K562 (cell line): ENCODE measurements at regions not wholly inside any gene's neighbourhood (a gene's known extent, or its start where the extent isn't known, plus 50 kb on each side); places are given as distances from the start of the nearest gene placed in this dataset.

ENCODE experiments used
- ATAC-seq: fragments of 200-7000 bp; cut with Tn5 transposase; 3 replicates; pipeline ENCODE4 v1.9.1; 2020; ENCODE audit warnings: moderate library complexity
- BruUV-seq: library from RNA; stranded (reverse); fragments of 400-500 nt; replicated peaks from 2 replicates; lab custom pipeline; 2021; lab: Mats Ljungman, UMichigan
- CTCF ChIA-PET: fragments of 300-600 bp; formaldehyde crosslinking; extraction: SDS; loops from one replicate; lab custom pipeline; 2021; ENCODE audit warnings: low intra/inter-chr PET ratio; lab: Yijun Ruan, JAX
- POLR2A ChIA-PET: fragments of 300-600, 350-650 bp; sonication (Branson Sonifier 250); formaldehyde crosslinking; extraction: SDS; loops from one replicate; lab custom pipeline; 2021; ENCODE audit warnings: antibody characterized with exemption, inconsistent platforms; lab: Yijun Ruan, JAX
- DNase-seq, 4 experiments: peaks; one replicate each; pipeline versions ENCODE4 v3.0.0 to v3.0.0-alpha.2; 2011 to 2018; ENCODE audit warnings: low spot score in 3 of 4, mixed read lengths in 3 of 4; ENCODE audit errors: extremely low read depth in 1 of 4
- FAIRE-seq: peaks from 2 replicates; lab custom pipeline; 2011; peaks lifted over from hg19 to GRCh38; lab: Jason Lieb, UNC
- H2AFZ ChIP-seq: 2 replicates; pipeline ENCODE4 v1.6.0; 2011; ENCODE audit warnings: low read depth, low read length, control low read depth, inconsistent platforms
- H3K27ac ChIP-seq: fragments of 200-600 bp; 3 replicates; pipeline ENCODE4 v1.8.0; 2011; ENCODE audit warnings: low read depth, mild to moderate bottlenecking, control low read depth, inconsistent platforms, low read length, moderate library complexity, mixed read lengths; ENCODE audit errors: extremely low read depth
- H3K27me3 ChIP-seq, 2 experiments: fragments of 300-600 bp in 1 of 2; 2 replicates in 1 of 2; 3 replicates in 1 of 2; pipeline versions ENCODE4 v1.6.0 to v1.8.0; 2011; ENCODE audit warnings: inconsistent platforms in 2 of 2, low read length in 2 of 2, mild to moderate bottlenecking in 1 of 2, mixed read lengths in 1 of 2, moderate library complexity in 1 of 2; ENCODE audit not compliant: control insufficient read depth in 2 of 2, insufficient read depth in 2 of 2
- H3K36me3 ChIP-seq: fragments of 300-600 bp; 3 replicates; pipeline ENCODE4 v1.8.0; 2011; ENCODE audit warnings: mild to moderate bottlenecking, low read length, inconsistent platforms; ENCODE audit not compliant: control insufficient read depth, insufficient read depth
- H3K4me1 ChIP-seq, 2 experiments: fragments of 200-600 bp in 1 of 2; replicated peaks in 1 of 2; 2 replicates in 1 of 2; 3 replicates in 1 of 2; pipeline versions ENCODE4 v1.5.1 to v1.8.0; 2011; ENCODE audit warnings: inconsistent platforms in 2 of 2, low read length in 2 of 2, mild to moderate bottlenecking in 1 of 2, mixed read lengths in 1 of 2, moderate library complexity in 1 of 2; ENCODE audit not compliant: control insufficient read depth in 2 of 2, insufficient read depth in 2 of 2
- H3K4me2 ChIP-seq: 2 replicates; pipeline ENCODE4 v1.6.1; 2011; ENCODE audit warnings: low read length, control low read depth, inconsistent platforms, mixed read lengths; ENCODE audit not compliant: insufficient read depth
- H3K4me3 ChIP-seq: fragments of 200-600 bp; sonication (generic), shearing (Covaris generic); 2 replicates; pipeline ENCODE4 v1.5.1; 2016; ENCODE audit warnings: control low read depth, inconsistent platforms
- H3K79me2 ChIP-seq: fragments of 200-600 bp; 3 replicates; pipeline ENCODE4 v1.8.0; 2011; ENCODE audit warnings: low read length, inconsistent platforms; ENCODE audit not compliant: control insufficient read depth, insufficient read depth
- H3K9ac ChIP-seq, 2 experiments: 2 replicates each; pipeline versions ENCODE4 v1.6.0 to v1.6.1; 2011; ENCODE audit warnings: low read depth in 2 of 2, low read length in 2 of 2, control low read depth in 1 of 2, inconsistent platforms in 1 of 2, mild to moderate bottlenecking in 1 of 2, mixed read lengths in 1 of 2; ENCODE audit not compliant: insufficient read depth in 1 of 2
- H3K9me1 ChIP-seq: one replicate; pipeline ENCODE4 v1.6.0; 2011; ENCODE audit warnings: inconsistent platforms, mild to moderate bottlenecking, low read length, moderate library complexity; ENCODE audit not compliant: control insufficient read depth, insufficient read depth
- H3K9me3 ChIP-seq: replicated peaks from 2 replicates; pipeline ENCODE4 v1.5.1; 2011; ENCODE audit warnings: low read depth, low read length, inconsistent platforms; ENCODE audit not compliant: control insufficient read depth, insufficient read depth
- H4K20me1 ChIP-seq: replicated peaks from 2 replicates; pipeline ENCODE4 v1.6.1; 2011; ENCODE audit warnings: low read length, inconsistent platforms, mixed read lengths; ENCODE audit not compliant: control insufficient read depth, insufficient read depth
- BCL6 ChIP-seq: fragments of 250-450 bp; sonication (Bioruptor Pico); IDR thresholded peaks from 2 replicates; pipeline ENCODE4 v1.4.0; 2020
- BRD4 ChIP-seq: fragments of 200-600 bp; sonication (generic); IDR thresholded peaks from 2 replicates; pipeline ENCODE4 v1.6.1; 2017; ENCODE audit warnings: inconsistent platforms
- CCAR2 ChIP-seq: fragments of 200-400 bp; formaldehyde crosslinking; IDR thresholded peaks from 2 replicates; pipeline ENCODE4 v1.6.1; 2017; ENCODE audit warnings: mild to moderate bottlenecking, low read depth, low read length
- MTA3 ChIP-seq: fragments of 450-650 bp; formaldehyde crosslinking; IDR thresholded peaks from 2 replicates; pipeline ENCODE4 v1.6.1; 2017; ENCODE audit warnings: mild to moderate bottlenecking, borderline replicate concordance
- NCOR1 ChIP-seq: fragments of 450-650 bp; IDR thresholded peaks from 2 replicates; pipeline ENCODE4 v1.6.1; 2016; ENCODE audit warnings: mild to moderate bottlenecking, moderate library complexity
- NRF1 ChIP-seq, 2 experiments: fragments of 450-650 bp; IDR thresholded peaks in 1 of 2; conservative IDR thresholded peaks in 1 of 2; 2 replicates each; pipeline ENCODE4 v1.6.1; 2014; ENCODE audit warnings: mild to moderate bottlenecking in 2 of 2
- PCBP2 ChIP-seq: fragments of 200-400 bp; formaldehyde crosslinking; IDR thresholded peaks from 2 replicates; pipeline ENCODE4 v1.6.1; 2018; ENCODE audit warnings: low read length, low read depth, mild to moderate bottlenecking, moderate library complexity; ENCODE audit not compliant: poor library complexity, severe bottlenecking
- PHTF2 ChIP-seq: fragments of 250-450 bp; sonication (Bioruptor Pico); IDR thresholded peaks from 2 replicates; pipeline ENCODE4 v1.5.0; 2021; ENCODE audit warnings: mild to moderate bottlenecking
- PRPF4 ChIP-seq: fragments of 200-400 bp; formaldehyde crosslinking; IDR thresholded peaks from one replicate; pipeline ENCODE4 v1.6.1; 2017; ENCODE audit warnings: low read length, low read depth, mild to moderate bottlenecking; ENCODE audit not compliant: insufficient read depth, poor library complexity, severe bottlenecking
- SLC30A9 ChIP-seq: fragments of 250-450 bp; sonication (Bioruptor Pico); IDR thresholded peaks from 2 replicates; pipeline ENCODE4 v1.8.0; 2022; ENCODE audit warnings: mild to moderate bottlenecking, moderate library complexity
- SMARCC2 ChIP-seq: fragments of 450-650 bp; IDR thresholded peaks from 2 replicates; pipeline ENCODE4 v1.6.1; 2017; ENCODE audit warnings: antibody characterized with exemption, moderate library complexity, mild to moderate bottlenecking, low read depth
- SP1 ChIP-seq: sonication (generic); formaldehyde crosslinking; IDR thresholded peaks from 2 replicates; pipeline ENCODE4 v1.8.1; 2022; ENCODE audit warnings: mild to moderate bottlenecking, missing genetic modification reagents
- ZC3H4 ChIP-seq: sonication (generic); formaldehyde crosslinking; IDR thresholded peaks from 2 replicates; pipeline ENCODE4 v1.9.0; 2021; ENCODE audit warnings: missing genetic modification reagents, borderline replicate concordance
- ZKSCAN3 ChIP-seq: fragments of 250-450 bp; sonication (Bioruptor Pico); IDR thresholded peaks from 2 replicates; pipeline ENCODE4 v1.4.0; 2020
- ZNF408 ChIP-seq: fragments of 250-450 bp; sonication (Bioruptor Pico); IDR thresholded peaks from 2 replicates; pipeline ENCODE4 v1.4.0; 2020; ENCODE audit warnings: low read depth, mild to moderate bottlenecking, moderate library complexity
- ZNF644 ChIP-seq: fragments of 200-800 bp; sonication (Bioruptor generic); IDR thresholded peaks from 2 replicates; pipeline ENCODE4 v1.6.1; 2016; ENCODE audit warnings: low read depth, missing genetic modification characterization, missing compliant biosample characterization
- WGBS: fragments of 100-300 bp; shearing (Covaris generic); methylation state at CpG from one replicate; pipeline ENCODE4 v1.1.6; 2016; ENCODE audit warnings: low coverage, mixed read lengths; ENCODE audit not compliant: insufficient coverage; ENCODE audit errors: missing lambda C conversion rate; 5-methylcytosine and 5-hydroxymethylcytosine counted together
- in situ Hi-C: fragments of 300-500 bp; cut with MboI; formaldehyde crosslinking; loops from 4 replicates; pipeline ENCODE4 v1.15.0; 2018; ENCODE audit warnings: inconsistent platforms, mixed read lengths
- intact Hi-C: fragments of 100-400 bp; cut with micrococcal nuclease; formaldehyde crosslinking; loops from 2 replicates; pipeline ENCODE4 v1.14.2; 2022
- TF ChIP-seq, protein P1 (sequence below): fragments of 450-650 bp; IDR thresholded peaks from 2 replicates; pipeline ENCODE4 v1.6.1; 2016; ENCODE audit warnings: antibody characterized with exemption

GRCh38 chr4:19193274-19193981 is 1058.3 kb upstream of the SLIT2 start:
- no peak overlapping the region for H3K4me2 ChIP-seq
- no peak overlapping the region for H3K27ac ChIP-seq
- FAIRE-seq, result no peak
- no peak overlapping the region for H3K9ac ChIP-seq
- ChIA-PET CTCF (no interaction called here), POLR2A (no interaction called here)
- H3K27me3 ChIP-seq, result no peaks in the 10 kb centered on the region
- in situ Hi-C loops, result no loop called here
- WGBS, result 11% methylated on average over 9 of the region's 9 CpGs
- no peak overlapping the region for H2AFZ ChIP-seq
- no peaks in the 10 kb centered on the region for H3K9me1 ChIP-seq
- TF ChIP-seq SP1, result no peak
- no peak for TF ChIP-seq CCAR2
- TF ChIP-seq SMARCC2, result no peak
- no peak for TF ChIP-seq BRD4
- no peak for TF ChIP-seq PRPF4
- TF ChIP-seq, all 486 proteins: peak for 0
- H3K36me3 ChIP-seq, result no peaks in the 10 kb centered on the region
- no peak overlapping the region for H3K4me3 ChIP-seq
- DNase-seq (no peak), ATAC-seq (no peak)
- no peaks in the 10 kb centered on the region for H3K79me2 ChIP-seq
- H3K9me3 ChIP-seq, result no peaks in the 10 kb centered on the region
- no peaks in the 10 kb centered on the region for H3K4me1 ChIP-seq
- BruUV-seq, result no TSS peak
- intact Hi-C loops, result no loop called here
- no peaks in the 10 kb centered on the region for H4K20me1 ChIP-seq

DNA sequence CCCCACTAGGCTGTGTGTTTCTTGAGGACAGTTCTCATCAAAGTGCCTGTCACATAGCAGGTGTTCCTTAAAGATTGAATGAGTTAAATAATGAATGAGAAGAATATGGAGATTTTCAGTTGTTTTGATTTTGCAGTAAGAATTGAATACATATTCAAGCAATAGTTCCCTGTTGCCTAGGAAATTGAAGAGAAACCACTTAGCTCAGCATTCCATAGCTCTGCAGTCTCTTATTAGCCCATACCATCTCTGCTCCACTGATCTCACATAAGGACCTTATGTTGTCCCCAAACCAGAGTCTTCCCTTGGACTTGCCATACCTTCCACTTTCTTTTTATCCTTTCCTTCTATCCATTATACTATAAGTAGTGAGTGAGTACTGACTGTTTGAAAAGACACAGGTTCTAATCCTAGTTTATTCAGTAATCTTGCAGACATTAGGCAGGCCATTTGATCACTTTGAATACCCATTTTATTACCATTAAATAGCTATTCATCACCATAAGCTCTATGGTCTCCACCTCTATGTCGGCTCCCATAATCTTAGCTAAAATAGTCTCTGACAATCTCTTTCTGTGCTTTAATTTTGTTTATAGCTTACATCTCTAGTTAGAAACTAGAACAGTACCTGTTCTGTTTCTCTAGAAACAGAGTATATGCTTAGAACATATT is 1059.6 kb upstream of the SLIT2 start:
- H3K27me3 ChIP-seq, result no peaks in the 10 kb centered on the region
- in situ Hi-C loops (no loop called here), intact Hi-C loops (no loop called here)
- no peaks in the 10 kb centered on the region for H3K9me3 ChIP-seq
- FAIRE-seq, result no peak
- no peak for ATAC-seq
- no peak for DNase-seq
- CTCF ChIA-PET, result no interaction called here
- no peak overlapping the region for H3K4me2 ChIP-seq
- no peak overlapping the region for H3K9ac ChIP-seq
- no peaks in the 10 kb centered on the region for H4K20me1 ChIP-seq
- 0% methylated on average over 1 of the region's 1 CpG for WGBS
- H3K4me1 ChIP-seq, result no peaks in the 10 kb centered on the region
- no peak overlapping the region for H3K4me3 ChIP-seq
- no peak overlapping the region for H2AFZ ChIP-seq
- H3K36me3 ChIP-seq, result no peaks in the 10 kb centered on the region
- no peaks in the 10 kb centered on the region for H3K79me2 ChIP-seq
- no peak overlapping the region for H3K27ac ChIP-seq
- POLR2A ChIA-PET, result no interaction called here
- BruUV-seq, result no TSS peak
- H3K9me1 ChIP-seq, result no peaks in the 10 kb centered on the region
- TF ChIP-seq PCBP2 (no peak), NRF1 (conservative IDR thresholded peaks at IDR 0.05 in 1 of 2, IDR thresholded peaks at IDR 0.05 in 1 of 2) (no peak), ZNF408 (no peak), BCL6 (CRISPR knock-in tag) (no peak), ZC3H4 (CRISPR knock-in tag) (no peak), SLC30A9 (CRISPR knock-in tag) (no peak), NCOR1 (no peak), MTA3 (no peak), ZKSCAN3 (CRISPR knock-in tag) (no peak), PHTF2 (CRISPR knock-in tag) (no peak), ZNF644 (no peak)
- TF ChIP-seq, protein P1, sequence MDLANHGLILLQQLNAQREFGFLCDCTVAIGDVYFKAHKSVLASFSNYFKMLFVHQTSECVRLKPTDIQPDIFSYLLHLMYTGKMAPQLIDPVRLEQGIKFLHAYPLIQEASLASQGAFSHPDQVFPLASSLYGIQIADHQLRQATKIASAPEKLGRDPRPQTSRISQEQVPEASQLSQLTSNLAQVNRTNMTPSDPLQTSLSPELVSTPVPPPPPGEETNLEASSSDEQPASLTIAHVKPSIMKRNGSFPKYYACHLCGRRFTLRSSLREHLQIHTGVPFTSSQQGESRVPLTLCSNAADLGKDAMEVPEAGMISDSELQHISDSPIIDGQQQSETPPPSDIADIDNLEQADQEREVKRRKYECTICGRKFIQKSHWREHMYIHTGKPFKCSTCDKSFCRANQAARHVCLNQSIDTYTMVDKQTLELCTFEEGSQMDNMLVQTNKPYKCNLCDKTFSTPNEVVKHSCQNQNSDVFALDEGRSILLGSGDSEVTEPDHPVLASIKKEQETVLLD, result no peak
